IMR-90 (cell line): ENCODE measurements at regions not wholly inside any gene's neighbourhood (a gene's known extent, or its start where the extent isn't known, plus 50 kb on each side); places are given as distances from the start of the nearest gene placed in this dataset.

Experiments used
- ATAC-seq: fragments of 200-7000 bp; cut with Tn5 transposase; 2 replicates; pipeline ENCODE4 v1.9.1; 2020; ENCODE audit warnings: low read depth, mild to moderate bottlenecking, moderate library complexity
- BruUV-seq: library from RNA; stranded (reverse); fragments of 400-500 nt; replicated peaks from 2 replicates; lab custom pipeline; 2021; lab: Mats Ljungman, UMichigan
- CTCF ChIA-PET: fragments of 300-600 bp; formaldehyde crosslinking; extraction: SDS; loops from one replicate; lab custom pipeline; 2021; ENCODE audit warnings: antibody characterized with exemption; lab: Yijun Ruan, JAX
- POLR2A ChIA-PET: fragments of 300-600 bp; sonication (Branson Sonifier 250); formaldehyde crosslinking; loops from one replicate; lab custom pipeline; 2022; ENCODE audit warnings: antibody characterized with exemption; ENCODE audit not compliant: unreplicated experiment; lab: Charles Lee
- DNase-seq: peaks from one replicate; pipeline ENCODE4 v3.0.0; 2013
- H2AFZ ChIP-seq: replicated peaks from 2 replicates; pipeline ENCODE3; 2013; ENCODE audit warnings: low read length, mild to moderate bottlenecking; ENCODE audit not compliant: poor library complexity
- H2AK5ac ChIP-seq: 2 replicates; pipeline ENCODE4 v1.6.1; 2013; ENCODE audit warnings: low read depth, low read length, inconsistent platforms
- H2AK9ac ChIP-seq: replicated peaks from 2 replicates; pipeline ENCODE3; 2013; ENCODE audit warnings: mild to moderate bottlenecking, low read depth, low read length, moderate library complexity; ENCODE audit not compliant: poor library complexity
- H2BK120ac ChIP-seq: 2 replicates; pipeline ENCODE4 v1.6.1; 2013; ENCODE audit warnings: low read depth, low read length, inconsistent platforms
- H2BK15ac ChIP-seq: 3 replicates; pipeline ENCODE4 v1.6.1; 2013; ENCODE audit warnings: low read depth, low read length, inconsistent platforms
- H2BK20ac ChIP-seq: 2 replicates; pipeline ENCODE4 v1.6.1; 2013; ENCODE audit warnings: low read depth, mild to moderate bottlenecking, inconsistent platforms, low read length, moderate library complexity
- H2BK5ac ChIP-seq: 2 replicates; pipeline ENCODE4 v1.6.1; 2013; ENCODE audit warnings: mild to moderate bottlenecking, low read depth, low read length, inconsistent platforms; ENCODE audit not compliant: poor library complexity, severe bottlenecking
- H3K14ac ChIP-seq: replicated peaks from 2 replicates; pipeline ENCODE4 v1.6.1; 2013; ENCODE audit warnings: low read depth, low read length, inconsistent platforms
- H3K18ac ChIP-seq: 2 replicates; pipeline ENCODE4 v1.6.1; 2013; ENCODE audit warnings: low read depth, low read length, control low read depth
- H3K23ac ChIP-seq: 2 replicates; pipeline ENCODE4 v1.6.1; 2013; ENCODE audit warnings: low read depth, low read length, inconsistent platforms
- H3K27ac ChIP-seq: 2 replicates; pipeline ENCODE4 v1.5.1; 2013; ENCODE audit warnings: mild to moderate bottlenecking, control low read depth, low read length; ENCODE audit not compliant: insufficient read depth
- H3K27me3 ChIP-seq: 2 replicates; pipeline ENCODE4 v1.6.1; 2013; ENCODE audit warnings: low read length; ENCODE audit not compliant: control insufficient read depth, insufficient read depth
- H3K36me3 ChIP-seq: 2 replicates; pipeline ENCODE4 v1.6.1; 2013; ENCODE audit warnings: low read length, mixed read lengths; ENCODE audit not compliant: control insufficient read depth, insufficient read depth
- H3K4ac ChIP-seq: 2 replicates; pipeline ENCODE4 v1.6.1; 2013; ENCODE audit warnings: low read depth, low read length, inconsistent platforms
- H3K4me1 ChIP-seq: 2 replicates; pipeline ENCODE4 v1.6.1; 2013; ENCODE audit warnings: low read length, mixed read lengths; ENCODE audit not compliant: control insufficient read depth, insufficient read depth
- H3K4me2 ChIP-seq: 2 replicates; pipeline ENCODE4 v1.6.1; 2013; ENCODE audit warnings: low read depth, mild to moderate bottlenecking, control low read depth, low read length, moderate library complexity
- H3K4me3 ChIP-seq: 2 replicates; pipeline ENCODE4 v1.5.1; 2013; ENCODE audit warnings: low read depth, mild to moderate bottlenecking, control low read depth, low read length, moderate library complexity; ENCODE audit not compliant: insufficient read depth
- H3K56ac ChIP-seq: 2 replicates; pipeline ENCODE4 v1.6.1; 2013; ENCODE audit warnings: low read length, inconsistent platforms; ENCODE audit not compliant: insufficient read depth; ENCODE audit errors: extremely low read depth
- H3K79me1 ChIP-seq, 2 experiments: 2 replicates each; pipeline ENCODE4 v1.6.1; 2013; ENCODE audit warnings: low read length in 2 of 2, inconsistent platforms in 1 of 2, low read depth in 1 of 2
- H3K9ac ChIP-seq: 2 replicates; pipeline ENCODE4 v1.6.1; 2013; ENCODE audit warnings: low read depth, low read length, control low read depth
- H3K9me1 ChIP-seq: 2 replicates; pipeline ENCODE4 v1.6.1; 2013; ENCODE audit warnings: low read length, inconsistent platforms; ENCODE audit not compliant: insufficient read depth
- H3K9me3 ChIP-seq: 2 replicates; pipeline ENCODE4 v1.6.1; 2013; ENCODE audit warnings: low read length; ENCODE audit not compliant: control insufficient read depth, insufficient read depth
- H4K20me1 ChIP-seq: 2 replicates; pipeline ENCODE4 v1.6.1; 2013; ENCODE audit warnings: low read length, inconsistent platforms; ENCODE audit not compliant: insufficient read depth
- H4K5ac ChIP-seq: 2 replicates; pipeline ENCODE4 v1.6.1; 2013; ENCODE audit warnings: mild to moderate bottlenecking, low read depth, low read length, control low read depth
- H4K8ac ChIP-seq, 2 experiments: 2 replicates each; pipeline ENCODE4 v1.6.1; 2013; ENCODE audit warnings: low read depth in 2 of 2, low read length in 2 of 2, control low read depth in 1 of 2, inconsistent platforms in 1 of 2
- H4K91ac ChIP-seq: 2 replicates; pipeline ENCODE4 v1.6.1; 2013; ENCODE audit warnings: low read depth, low read length, inconsistent platforms; ENCODE audit not compliant: insufficient read depth
- BHLHE40 ChIP-seq: fragments of 150-350 bp; IDR thresholded peaks from 2 replicates; pipeline ENCODE4 v1.6.1; 2016; ENCODE audit warnings: mild to moderate bottlenecking, low read depth, low read length
- CEBPB ChIP-seq: IDR thresholded peaks from 2 replicates; pipeline ENCODE4 v1.6.1; 2012; ENCODE audit warnings: low read depth, low read length, improper control_type of control experiment
- CHD1 ChIP-seq: IDR thresholded peaks from 2 replicates; pipeline ENCODE4 v1.6.1; 2012; ENCODE audit warnings: low read depth, low read length, improper control_type of control experiment
- FOS ChIP-seq: fragments of 150-350 bp; IDR thresholded peaks from 2 replicates; pipeline ENCODE4 v1.6.1; 2016; ENCODE audit warnings: low read depth, low read length
- MAFK ChIP-seq: IDR thresholded peaks from 2 replicates; pipeline ENCODE4 v1.6.1; 2012; ENCODE audit warnings: low read depth, low read length, improper control_type of control experiment
- MAZ ChIP-seq: IDR thresholded peaks from 2 replicates; pipeline ENCODE4 v1.6.1; 2012; ENCODE audit warnings: low read depth, mild to moderate bottlenecking, low read length, improper control_type of control experiment, moderate library complexity, borderline replicate concordance
- MXI1 ChIP-seq: IDR thresholded peaks from 2 replicates; pipeline ENCODE4 v1.6.1; 2012; ENCODE audit warnings: low read depth, mild to moderate bottlenecking, low read length, moderate library complexity, borderline replicate concordance
- NFE2L2 ChIP-seq: fragments of 150-350 bp; IDR thresholded peaks from 2 replicates; pipeline ENCODE4 v1.6.1; 2016; ENCODE audit warnings: low read depth, mild to moderate bottlenecking, low read length
- POLR2A ChIP-seq: IDR thresholded peaks from 2 replicates; pipeline ENCODE4 v1.6.1; 2012; ENCODE audit warnings: mild to moderate bottlenecking, low read depth, low read length
- RAD21 ChIP-seq: IDR thresholded peaks from 2 replicates; pipeline ENCODE4 v1.6.1; 2012; ENCODE audit warnings: low read length, improper control_type of control experiment
- RCOR1 ChIP-seq: IDR thresholded peaks from 2 replicates; pipeline ENCODE4 v1.6.1; 2012; ENCODE audit warnings: mild to moderate bottlenecking, low read length, improper control_type of control experiment; ENCODE audit not compliant: insufficient replicate concordance
- RFX5 ChIP-seq: IDR thresholded peaks from 2 replicates; pipeline ENCODE4 v1.8.0; 2012; ENCODE audit warnings: low read depth, mild to moderate bottlenecking, low read length, moderate library complexity
- SMC3 ChIP-seq: fragments of 150-350 bp; IDR thresholded peaks from 2 replicates; pipeline ENCODE4 v1.6.1; 2016; ENCODE audit warnings: low read depth, mild to moderate bottlenecking, antibody characterized with exemption, low read length, moderate library complexity
- WGBS, 2 experiments: methylation state at CpG; one replicate each; pipeline versions ENCODE4 v1.1.5 to v1.1.7; 2013; ENCODE audit warnings: missing lambda C conversion rate in 2 of 2; ENCODE audit not compliant: insufficient read length in 1 of 2; ENCODE audit errors: extremely low coverage in 2 of 2; 5-methylcytosine and 5-hydroxymethylcytosine counted together
- dilution Hi-C: fragments of 300-500 bp; cut with HindIII; formaldehyde crosslinking; loops from one replicate; pipeline ENCODE4 v1.14.3; 2018; ENCODE audit warnings: low sequenced_read_pairs; ENCODE audit not compliant: unreplicated experiment
- in situ Hi-C: fragments of 300-500 bp; cut with MboI; formaldehyde crosslinking; loops from 3 replicates; pipeline ENCODE4 v1.14.3; 2019; ENCODE audit warnings: low sequenced_read_pairs, inconsistent platforms, mixed read lengths
- intact Hi-C: fragments of 100-400 bp; cut with micrococcal nuclease; formaldehyde crosslinking; loops from 2 replicates; pipeline ENCODE4 v1.10.0; 2022
- TF ChIP-seq, protein P1 (sequence below): conservative IDR thresholded peaks from 2 replicates; pipeline ENCODE4 v1.5.1; 2012; ENCODE audit warnings: mild to moderate bottlenecking, low read depth, low read length, improper control_type of control experiment
- TF ChIP-seq, protein P2 (sequence below): fragments of 150-350 bp; IDR thresholded peaks from 2 replicates; pipeline ENCODE4 v1.6.1; 2017; ENCODE audit warnings: mild to moderate bottlenecking, antibody characterized with exemption, low read length, low read depth
- TF ChIP-seq, protein P3 (sequence below): fragments of 150-350 bp; IDR thresholded peaks from 2 replicates; pipeline ENCODE4 v1.6.1; 2016; ENCODE audit warnings: low read depth, mild to moderate bottlenecking, low read length, moderate library complexity, borderline replicate concordance

DNA sequence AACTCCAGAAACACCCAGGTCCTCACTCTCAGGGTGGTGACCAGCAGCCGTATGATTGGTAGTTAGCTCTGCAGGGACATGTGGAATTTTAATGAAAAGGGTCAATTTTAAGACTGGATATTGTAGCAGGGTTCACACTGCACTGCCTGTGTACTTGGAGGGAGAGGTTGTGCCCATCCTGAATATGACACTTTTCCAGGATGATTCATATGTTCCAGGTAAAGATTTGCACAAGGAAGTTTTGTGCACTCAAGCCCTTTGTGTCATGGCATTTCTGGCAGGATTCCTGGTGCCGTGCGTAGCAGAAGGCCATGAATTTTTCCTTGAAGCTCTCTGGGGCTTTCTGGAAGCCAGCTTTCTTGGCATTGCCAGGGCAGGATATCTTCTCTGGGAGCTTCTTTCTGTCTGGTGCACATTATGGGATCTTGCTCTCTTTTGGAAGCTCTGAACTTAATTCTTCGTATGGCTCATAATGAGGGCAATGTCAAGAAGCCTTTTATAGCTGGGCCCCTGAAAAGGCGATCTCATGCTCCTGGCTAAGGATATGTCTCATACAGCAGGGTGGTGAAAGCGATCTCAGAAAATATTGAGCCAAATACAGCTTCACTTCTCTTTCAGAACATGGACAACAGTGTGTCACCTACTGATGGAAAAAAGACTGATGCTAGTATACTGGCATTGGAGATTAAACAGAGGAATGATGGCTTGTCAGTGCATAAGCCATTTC lies 1133.9 kb downstream of the AACS start:
- Histone ChIP-seq H3K14ac (no peak overlapping the region), H3K9me3 (peaks cover 12% of the 10 kb centered on the region), H2BK20ac (no peak overlapping the region), H3K9me1 (no peaks in the 10 kb centered on the region), H3K23ac (no peak overlapping the region), H2BK15ac (no peak overlapping the region), H2BK5ac (no peak overlapping the region), H3K27me3 (no peaks in the 10 kb centered on the region), H2AK9ac (no peak overlapping the region), H4K91ac (no peak overlapping the region), H3K4me2 (no peak overlapping the region), H3K9ac (no peak overlapping the region), H2AK5ac (no peak overlapping the region), H3K4me3 (no peak overlapping the region), H3K36me3 (no peaks in the 10 kb centered on the region), H3K27ac (no peak overlapping the region), H3K4me1 (no peaks in the 10 kb centered on the region), H4K5ac (no peak overlapping the region), H2BK120ac (no peak overlapping the region), H3K79me1 (no peaks in the 10 kb centered on the region), H3K4ac (no peak overlapping the region), H2AFZ (no peak overlapping the region), H3K18ac (no peak overlapping the region), H4K20me1 (no peaks in the 10 kb centered on the region), H4K8ac (no peak overlapping the region), H3K56ac (no peak overlapping the region; the same call in 1 of the 2 replicates)
- CTCF ChIA-PET: no interaction called here
- no peak for ATAC-seq
- TF ChIP-seq RAD21 (no peak), MXI1 (no peak), MAFK (no peak), SMC3 (no peak), CEBPB (no peak), RFX5 (no peak), CHD1 (no peak), NFE2L2 (no peak), RCOR1 (no peak), FOS (no peak), BHLHE40 (no peak), POLR2A (no peak), MAZ (no peak)
- TF ChIP-seq, protein P1, sequence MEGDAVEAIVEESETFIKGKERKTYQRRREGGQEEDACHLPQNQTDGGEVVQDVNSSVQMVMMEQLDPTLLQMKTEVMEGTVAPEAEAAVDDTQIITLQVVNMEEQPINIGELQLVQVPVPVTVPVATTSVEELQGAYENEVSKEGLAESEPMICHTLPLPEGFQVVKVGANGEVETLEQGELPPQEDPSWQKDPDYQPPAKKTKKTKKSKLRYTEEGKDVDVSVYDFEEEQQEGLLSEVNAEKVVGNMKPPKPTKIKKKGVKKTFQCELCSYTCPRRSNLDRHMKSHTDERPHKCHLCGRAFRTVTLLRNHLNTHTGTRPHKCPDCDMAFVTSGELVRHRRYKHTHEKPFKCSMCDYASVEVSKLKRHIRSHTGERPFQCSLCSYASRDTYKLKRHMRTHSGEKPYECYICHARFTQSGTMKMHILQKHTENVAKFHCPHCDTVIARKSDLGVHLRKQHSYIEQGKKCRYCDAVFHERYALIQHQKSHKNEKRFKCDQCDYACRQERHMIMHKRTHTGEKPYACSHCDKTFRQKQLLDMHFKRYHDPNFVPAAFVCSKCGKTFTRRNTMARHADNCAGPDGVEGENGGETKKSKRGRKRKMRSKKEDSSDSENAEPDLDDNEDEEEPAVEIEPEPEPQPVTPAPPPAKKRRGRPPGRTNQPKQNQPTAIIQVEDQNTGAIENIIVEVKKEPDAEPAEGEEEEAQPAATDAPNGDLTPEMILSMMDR: no peak
- TF ChIP-seq, protein P2, sequence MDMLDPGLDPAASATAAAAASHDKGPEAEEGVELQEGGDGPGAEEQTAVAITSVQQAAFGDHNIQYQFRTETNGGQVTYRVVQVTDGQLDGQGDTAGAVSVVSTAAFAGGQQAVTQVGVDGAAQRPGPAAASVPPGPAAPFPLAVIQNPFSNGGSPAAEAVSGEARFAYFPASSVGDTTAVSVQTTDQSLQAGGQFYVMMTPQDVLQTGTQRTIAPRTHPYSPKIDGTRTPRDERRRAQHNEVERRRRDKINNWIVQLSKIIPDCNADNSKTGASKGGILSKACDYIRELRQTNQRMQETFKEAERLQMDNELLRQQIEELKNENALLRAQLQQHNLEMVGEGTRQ: no peak
- TF ChIP-seq, protein P3, sequence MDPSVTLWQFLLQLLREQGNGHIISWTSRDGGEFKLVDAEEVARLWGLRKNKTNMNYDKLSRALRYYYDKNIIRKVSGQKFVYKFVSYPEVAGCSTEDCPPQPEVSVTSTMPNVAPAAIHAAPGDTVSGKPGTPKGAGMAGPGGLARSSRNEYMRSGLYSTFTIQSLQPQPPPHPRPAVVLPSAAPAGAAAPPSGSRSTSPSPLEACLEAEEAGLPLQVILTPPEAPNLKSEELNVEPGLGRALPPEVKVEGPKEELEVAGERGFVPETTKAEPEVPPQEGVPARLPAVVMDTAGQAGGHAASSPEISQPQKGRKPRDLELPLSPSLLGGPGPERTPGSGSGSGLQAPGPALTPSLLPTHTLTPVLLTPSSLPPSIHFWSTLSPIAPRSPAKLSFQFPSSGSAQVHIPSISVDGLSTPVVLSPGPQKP: no peak
- intact Hi-C loops (no loop called here), in situ Hi-C loops (no loop called here), dilution Hi-C loops (no loop called here)
- POLR2A ChIA-PET: no interaction called here
- BruUV-seq: no TSS peak
- no CpG with 5 or more reads among the region's 6 CpGs for WGBS, 2 experiments
- DNase-seq: no peak
